K562 (cell line): ENCODE measurements at regions not wholly inside any gene's neighbourhood (a gene's known extent, or its start where the extent isn't known, plus 50 kb on each side); places are given as distances from the start of the nearest gene placed in this dataset.

Source experiments
- ATF6 ChIP-seq: sonication (generic); formaldehyde crosslinking; IDR thresholded peaks from 2 replicates; pipeline ENCODE4 v1.4.0; 2020; ENCODE audit warnings: mild to moderate bottlenecking, missing genetic modification reagents
- FOXJ3 ChIP-seq: sonication (generic); formaldehyde crosslinking; IDR thresholded peaks from 2 replicates; pipeline ENCODE4 v1.4.0; 2020; ENCODE audit warnings: mild to moderate bottlenecking, missing genetic modification reagents
- FOXK2 ChIP-seq, 2 experiments: fragments of 450-650 bp; IDR thresholded peaks in 1 of 2; conservative IDR thresholded peaks in 1 of 2; 2 replicates each; pipeline ENCODE4 v1.6.1; 2016; ENCODE audit warnings: low read depth in 2 of 2, mild to moderate bottlenecking in 1 of 2
- MNT ChIP-seq, 2 experiments: fragments of 450-650 bp; conservative IDR thresholded peaks; 2 replicates each; pipeline ENCODE4 v1.6.1; 2017; ENCODE audit warnings: mild to moderate bottlenecking in 2 of 2, moderate library complexity in 2 of 2
- NCOR1 ChIP-seq: fragments of 450-650 bp; IDR thresholded peaks from 2 replicates; pipeline ENCODE4 v1.6.1; 2016; ENCODE audit warnings: mild to moderate bottlenecking, moderate library complexity
- NR2C1 ChIP-seq, 2 experiments: fragments of 450-650 bp; IDR thresholded peaks; 2 replicates each; pipeline ENCODE4 v1.6.1; 2017; ENCODE audit warnings: mild to moderate bottlenecking in 2 of 2, antibody characterized with exemption in 1 of 2, inconsistent platforms in 1 of 2, missing compliant biosample characterization in 1 of 2, missing genetic modification characterization in 1 of 2
- REST ChIP-seq, 2 experiments: fragments of 450-650 bp; formaldehyde crosslinking in 1 of 2; IDR thresholded peaks; 2 replicates each; pipeline versions ENCODE4 v1.4.0 to v1.6.1; 2014 to 2020; ENCODE audit warnings: mild to moderate bottlenecking in 2 of 2, borderline replicate concordance in 1 of 2, low read depth in 1 of 2
- SETDB1 ChIP-seq: IDR thresholded peaks from one replicate; pipeline ENCODE4 v1.6.1; 2012; ENCODE audit warnings: low read length, control low read depth, inconsistent platforms
- SMARCB1 ChIP-seq: IDR thresholded peaks from 2 replicates; pipeline ENCODE4 v1.6.1; 2011; ENCODE audit warnings: improper control_type of control experiment, low read depth; ENCODE audit not compliant: insufficient read length
- SRSF3 ChIP-seq: fragments of 200-400 bp; formaldehyde crosslinking; IDR thresholded peaks from 2 replicates; pipeline ENCODE4 v1.6.1; 2016; ENCODE audit warnings: mild to moderate bottlenecking, low read length, moderate library complexity; ENCODE audit not compliant: insufficient read depth
- WHSC1 ChIP-seq: IDR thresholded peaks from one replicate; pipeline ENCODE4 v1.6.1; 2012; ENCODE audit warnings: low read length, control low read depth, inconsistent platforms
- ZC3H4 ChIP-seq: sonication (generic); formaldehyde crosslinking; IDR thresholded peaks from 2 replicates; pipeline ENCODE4 v1.9.0; 2021; ENCODE audit warnings: missing genetic modification reagents, borderline replicate concordance
- ZNF347 ChIP-seq: fragments of 450-650 bp; formaldehyde crosslinking; IDR thresholded peaks from 2 replicates; pipeline ENCODE4 v1.4.0; 2020; ENCODE audit warnings: low read depth, mild to moderate bottlenecking, moderate library complexity
- ZNF707 ChIP-seq: fragments of 250-450 bp; sonication (Bioruptor Pico); conservative IDR thresholded peaks from 2 replicates; pipeline ENCODE4 v1.8.0; 2022; ENCODE audit warnings: inconsistent platforms, mild to moderate bottlenecking, moderate library complexity
- ZNF77 ChIP-seq: fragments of 250-450 bp; sonication (Bioruptor Pico); IDR thresholded peaks from 2 replicates; pipeline ENCODE4 v1.5.0; 2020

- TF ChIP-seq REST (IDR thresholded peaks at IDR 0.05; ENCODE audit: borderline replicate concordance) (no peak), REST (CRISPR knock-in tag; IDR thresholded peaks at IDR 0.05; ENCODE audit: low read depth) (peak; percentile 70), FOXJ3 (CRISPR knock-in tag) (no peak), SMARCB1 (no peak), NR2C1 (IDR thresholded peaks at IDR 0.05) (0 out of 2 replicates have a peak, but pooled peaks have one; percentile 42), NR2C1 (tag; IDR thresholded peaks at IDR 0.05) (no peak), ZNF347 (CRISPR knock-in tag) (peak; percentile 14; the same call in 1 of the 2 replicates), FOXK2 (conservative IDR thresholded peaks at IDR 0.05 in 1 of 2, IDR thresholded peaks at IDR 0.05 in 1 of 2; ENCODE audit: low read depth in 2 of 2) (peak in 1 of 2 experiments; percentile 23; a peak in 1 of 4 replicates), NCOR1 (peak; percentile 47; the same call in 1 of the 2 replicates), WHSC1 (no peak), ZC3H4 (CRISPR knock-in tag) (no peak), SRSF3 (no peak), ZNF77 (CRISPR knock-in tag) (no peak), MNT (conservative IDR thresholded peaks at IDR 0.05) (no peak), ATF6 (CRISPR knock-in tag) (peak; percentile 74; the same call in 1 of the 2 replicates), ZNF707 (CRISPR knock-in tag) (no peak), SETDB1 (no peak)
These were observed 644.7 kb upstream of the DPP6 start (continued) for GRCh38 chr7:153407291-153408046.
